ENCODE measurements at regions not wholly inside any gene's neighbourhood (a gene's known extent, or its start where the extent isn't known, plus 50 kb on each side); places are given as distances from the start of the nearest gene placed in this dataset.

GRCh38 chr16:72282362-72282761 lies 110.4 kb upstream of the PMFBP1 start:
- TF ChIP-seq, protein P1, sequence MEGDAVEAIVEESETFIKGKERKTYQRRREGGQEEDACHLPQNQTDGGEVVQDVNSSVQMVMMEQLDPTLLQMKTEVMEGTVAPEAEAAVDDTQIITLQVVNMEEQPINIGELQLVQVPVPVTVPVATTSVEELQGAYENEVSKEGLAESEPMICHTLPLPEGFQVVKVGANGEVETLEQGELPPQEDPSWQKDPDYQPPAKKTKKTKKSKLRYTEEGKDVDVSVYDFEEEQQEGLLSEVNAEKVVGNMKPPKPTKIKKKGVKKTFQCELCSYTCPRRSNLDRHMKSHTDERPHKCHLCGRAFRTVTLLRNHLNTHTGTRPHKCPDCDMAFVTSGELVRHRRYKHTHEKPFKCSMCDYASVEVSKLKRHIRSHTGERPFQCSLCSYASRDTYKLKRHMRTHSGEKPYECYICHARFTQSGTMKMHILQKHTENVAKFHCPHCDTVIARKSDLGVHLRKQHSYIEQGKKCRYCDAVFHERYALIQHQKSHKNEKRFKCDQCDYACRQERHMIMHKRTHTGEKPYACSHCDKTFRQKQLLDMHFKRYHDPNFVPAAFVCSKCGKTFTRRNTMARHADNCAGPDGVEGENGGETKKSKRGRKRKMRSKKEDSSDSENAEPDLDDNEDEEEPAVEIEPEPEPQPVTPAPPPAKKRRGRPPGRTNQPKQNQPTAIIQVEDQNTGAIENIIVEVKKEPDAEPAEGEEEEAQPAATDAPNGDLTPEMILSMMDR (IDR thresholded peaks at IDR 0.05; ENCODE audit: control extremely low read depth, extremely low read depth, low read depth, missing control alignments) = no peak
- ChIA-PET CTCF (interaction anchor here (8.3 kb wide), 1 partner anchor 10 kb away, joined by 36 read pairs; no protein-coding TSS in a partner anchor), POLR2A (no interaction called here)
- DNase-seq (ENCODE audit: extremely low spot score) = no peak

- ChIA-PET CTCF (no interaction called here), POLR2A (no interaction called here)
- no peak for DNase-seq (ENCODE audit: extremely low spot score)
- TF ChIP-seq, protein P1 (IDR thresholded peaks at IDR 0.05; ENCODE audit: control extremely low read depth, extremely low read depth, low read depth, missing control alignments) = no peak
Measured at GRCh38 chr16:72278301-72278700, 106.3 kb upstream of the PMFBP1 start.

GRCh38 chr16:72277749-72278148 lies 105.8 kb upstream of the PMFBP1 start:
- CTCF ChIA-PET = no interaction called here
- TF ChIP-seq, protein P1 (IDR thresholded peaks at IDR 0.05; ENCODE audit: control extremely low read depth, extremely low read depth, low read depth, missing control alignments) = no peak
- POLR2A ChIA-PET = no interaction called here
- no peak for DNase-seq (ENCODE audit: extremely low spot score)

- DNase-seq (ENCODE audit: extremely low spot score) = no peak
- POLR2A ChIA-PET = no interaction called here
- CTCF ChIA-PET = interaction anchor here (1.1 to 5.4 kb wide), 4 partner anchors 10 to 153 kb away, joined by 3 to 36 read pairs (median 5); no protein-coding TSS in a partner anchor
- TF ChIP-seq, protein P1 (IDR thresholded peaks at IDR 0.05; ENCODE audit: control extremely low read depth, extremely low read depth, low read depth, missing control alignments) = no peak
Measured at GRCh38 chr16:72271699-72272240, 99.8 kb upstream of the PMFBP1 start.

- no peak for DNase-seq (ENCODE audit: extremely low spot score)
- ChIA-PET POLR2A (no interaction called here), CTCF (interaction anchor here (1.6 to 5.4 kb wide), 2 partner anchors 8 to 14 kb away, joined by 7 to 36 read pairs; no protein-coding TSS in a partner anchor)
- TF ChIP-seq, protein P1 (IDR thresholded peaks at IDR 0.05; ENCODE audit: control extremely low read depth, extremely low read depth, low read depth, missing control alignments) = no peak
Measured at GRCh38 chr16:72270531-72270930, 98.6 kb upstream of the PMFBP1 start.

DNA sequence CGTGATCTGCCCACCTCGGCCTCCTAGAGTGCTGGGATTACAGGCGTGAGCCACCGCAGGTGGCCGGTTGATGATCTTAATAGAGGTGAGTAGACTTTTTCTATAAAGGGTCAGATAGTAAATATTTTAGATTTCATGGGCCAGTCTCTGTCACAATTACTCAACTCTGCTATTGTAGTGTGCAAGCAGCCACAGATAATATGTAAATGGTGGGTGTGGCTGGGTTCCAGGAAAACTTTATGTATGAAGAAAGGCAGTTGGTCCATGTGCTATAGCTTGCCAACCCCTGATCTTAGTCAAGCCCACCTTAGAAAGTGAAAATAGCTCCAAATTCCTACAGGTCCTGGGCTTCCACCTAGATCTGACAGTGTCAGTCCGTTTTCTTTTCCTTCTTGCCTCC lies 94.9 kb upstream of the PMFBP1 start:
- TF ChIP-seq, protein P1 (IDR thresholded peaks at IDR 0.05; ENCODE audit: control extremely low read depth, extremely low read depth, low read depth, missing control alignments) = no peak
- no peak for DNase-seq (ENCODE audit: extremely low spot score)
- POLR2A ChIA-PET = no interaction called here
- CTCF ChIA-PET = interaction anchor here (4.4 kb wide), 1 partner anchor 13 kb away, joined by 16 read pairs; no protein-coding TSS in a partner anchor
